ENCODE measurements at regions not wholly inside any gene's neighbourhood (a gene's known extent, or its start where the extent isn't known, plus 50 kb on each side); places are given as distances from the start of the nearest gene placed in this dataset.

- TF ChIP-seq CTCF (IDR thresholded peaks at IDR 0.05) (no peak), EZH2phosphoT487 (IDR thresholded peaks at IDR 0.05) (no peak), EZH2 (IDR thresholded peaks at IDR 0.05) (no peak)
Observed at GRCh38 chr10:120041807-120042559, 149.5 kb downstream of the SEC23IP start.

Measured in neural progenitor cell (in vitro differentiated cells).